ENCODE measurements at regions not wholly inside any gene's neighbourhood (a gene's known extent, or its start where the extent isn't known, plus 50 kb on each side); places are given as distances from the start of the nearest gene placed in this dataset.

DNA sequence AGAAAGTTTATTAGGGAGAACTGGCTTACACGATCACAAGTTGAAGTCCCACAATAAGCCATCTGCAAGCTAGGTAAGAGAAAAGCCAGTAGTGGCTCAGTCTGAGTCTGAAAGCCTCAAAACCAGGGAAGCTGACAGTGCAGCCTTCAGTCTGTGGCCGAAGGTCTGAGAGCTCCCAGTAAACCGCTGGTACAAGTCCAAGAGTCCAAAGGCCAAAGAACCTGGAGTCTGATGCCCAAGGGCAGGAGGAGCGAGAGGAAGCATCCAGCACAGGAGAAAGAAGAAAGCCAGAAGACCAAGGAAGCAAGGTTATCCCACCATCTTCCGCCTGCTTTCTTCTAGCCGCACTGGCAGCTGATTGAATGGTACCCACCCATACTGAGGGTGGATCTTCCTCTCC lies 97.3 kb upstream of the FBN2 start:
- no peak overlapping the region for H3K27ac ChIP-seq
- CTCF ChIA-PET, result no interaction called here
- POLR2A ChIA-PET (ENCODE audit: low non-redundant PET), result no interaction called here
- DNase-seq (ENCODE audit: low spot score), result no peak
- TF ChIP-seq, protein P1, sequence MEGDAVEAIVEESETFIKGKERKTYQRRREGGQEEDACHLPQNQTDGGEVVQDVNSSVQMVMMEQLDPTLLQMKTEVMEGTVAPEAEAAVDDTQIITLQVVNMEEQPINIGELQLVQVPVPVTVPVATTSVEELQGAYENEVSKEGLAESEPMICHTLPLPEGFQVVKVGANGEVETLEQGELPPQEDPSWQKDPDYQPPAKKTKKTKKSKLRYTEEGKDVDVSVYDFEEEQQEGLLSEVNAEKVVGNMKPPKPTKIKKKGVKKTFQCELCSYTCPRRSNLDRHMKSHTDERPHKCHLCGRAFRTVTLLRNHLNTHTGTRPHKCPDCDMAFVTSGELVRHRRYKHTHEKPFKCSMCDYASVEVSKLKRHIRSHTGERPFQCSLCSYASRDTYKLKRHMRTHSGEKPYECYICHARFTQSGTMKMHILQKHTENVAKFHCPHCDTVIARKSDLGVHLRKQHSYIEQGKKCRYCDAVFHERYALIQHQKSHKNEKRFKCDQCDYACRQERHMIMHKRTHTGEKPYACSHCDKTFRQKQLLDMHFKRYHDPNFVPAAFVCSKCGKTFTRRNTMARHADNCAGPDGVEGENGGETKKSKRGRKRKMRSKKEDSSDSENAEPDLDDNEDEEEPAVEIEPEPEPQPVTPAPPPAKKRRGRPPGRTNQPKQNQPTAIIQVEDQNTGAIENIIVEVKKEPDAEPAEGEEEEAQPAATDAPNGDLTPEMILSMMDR (conservative IDR thresholded peaks at IDR 0.05; ENCODE audit: low read depth), result no peak

DNA sequence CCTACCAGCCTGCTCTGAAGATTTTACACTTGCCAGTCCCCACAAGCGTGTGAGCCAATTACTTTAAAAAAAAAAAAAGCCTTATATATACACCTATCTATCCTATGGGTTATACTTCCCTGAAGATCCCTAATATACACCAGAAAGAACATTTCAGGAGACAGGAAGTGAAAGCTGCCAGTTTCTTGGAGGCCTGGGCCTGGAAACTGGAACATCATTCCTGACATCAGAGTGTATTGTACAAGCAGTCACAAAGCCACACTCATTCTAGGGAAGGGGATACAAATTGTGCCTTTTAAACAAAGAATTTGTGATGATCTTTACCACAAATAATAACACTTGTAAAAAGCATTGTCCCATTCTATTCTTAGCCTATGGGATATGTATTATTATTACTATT lies 98.3 kb upstream of the FBN2 start:
- H3K27ac ChIP-seq, result no peak overlapping the region
- TF ChIP-seq, protein P1 (conservative IDR thresholded peaks at IDR 0.05; ENCODE audit: low read depth), result no peak
- ChIA-PET POLR2A (ENCODE audit: low non-redundant PET) (no interaction called here), CTCF (no interaction called here)
- DNase-seq (ENCODE audit: low spot score), result no peak

DNA sequence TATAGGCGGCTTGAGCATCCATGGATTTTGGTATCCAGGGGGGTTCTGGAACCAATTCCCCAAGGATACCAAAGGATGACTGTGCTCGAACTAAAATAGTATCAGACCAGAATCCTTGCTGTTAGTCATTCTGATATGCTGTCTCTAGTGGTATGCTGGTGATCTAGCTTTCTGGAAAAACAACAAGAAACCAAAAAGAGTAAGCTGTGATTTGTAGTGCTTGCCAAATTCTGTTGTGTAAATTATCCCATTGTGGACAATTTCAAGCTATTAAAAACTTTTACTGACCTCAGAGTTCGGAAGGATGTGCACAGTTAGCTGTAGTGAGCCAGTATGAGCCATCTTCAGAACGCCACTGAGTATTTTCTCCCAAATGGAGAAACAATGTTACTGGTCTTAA lies 99.0 kb upstream of the FBN2 start:
- no peak overlapping the region for H3K27ac ChIP-seq
- ChIA-PET CTCF (no interaction called here), POLR2A (ENCODE audit: low non-redundant PET) (no interaction called here)
- DNase-seq (ENCODE audit: low spot score), result no peak
- TF ChIP-seq, protein P1 (conservative IDR thresholded peaks at IDR 0.05; ENCODE audit: low read depth), result no peak

DNA sequence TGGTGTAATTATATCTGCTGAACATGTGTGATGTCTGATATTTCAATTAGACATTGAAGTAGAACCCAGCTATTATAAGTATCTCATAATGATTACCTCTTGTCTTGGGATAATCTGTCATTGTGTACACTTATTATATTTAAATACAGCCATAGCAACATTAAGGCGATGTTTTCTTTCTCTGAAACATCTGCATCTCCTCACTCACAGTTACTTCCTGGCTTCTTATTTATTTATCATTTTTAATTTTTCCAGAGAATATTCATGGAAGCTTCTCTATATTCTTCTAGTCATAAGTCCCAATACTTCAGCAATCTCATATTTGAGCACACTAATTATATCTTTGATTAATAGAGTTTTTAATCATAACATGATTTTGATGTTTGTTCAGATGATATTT lies 103.8 kb upstream of the FBN2 start:
- CTCF ChIA-PET, result no interaction called here
- no peak overlapping the region for H3K27ac ChIP-seq
- DNase-seq (ENCODE audit: low spot score), result no peak
- POLR2A ChIA-PET (ENCODE audit: low non-redundant PET), result no interaction called here
- TF ChIP-seq, protein P1 (conservative IDR thresholded peaks at IDR 0.05; ENCODE audit: low read depth), result no peak

DNA sequence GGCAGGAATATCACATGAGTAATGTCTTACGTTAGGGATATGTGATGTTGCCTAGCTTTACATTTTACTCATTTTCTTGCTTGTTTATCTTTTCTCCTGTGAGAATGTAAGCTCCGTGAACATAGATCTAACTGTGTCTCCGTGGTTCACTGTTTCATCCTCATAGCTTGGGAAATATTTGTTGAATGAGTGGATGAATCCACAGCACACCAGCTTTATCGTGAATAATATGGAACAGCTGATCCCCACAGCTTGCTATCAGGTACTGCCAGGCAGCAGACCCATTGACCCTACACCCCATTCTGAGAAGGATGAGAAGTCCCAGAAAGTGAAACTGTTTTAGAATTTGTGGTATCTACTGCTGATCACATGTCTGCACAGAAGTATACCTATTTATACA lies 106.8 kb upstream of the FBN2 start:
- CTCF ChIA-PET, result interaction anchor here (0.5 kb wide), 1 partner anchor 717 kb away, joined by 3 read pairs; no protein-coding TSS in a partner anchor
- TF ChIP-seq, protein P1 (conservative IDR thresholded peaks at IDR 0.05; ENCODE audit: low read depth), result no peak
- POLR2A ChIA-PET (ENCODE audit: low non-redundant PET), result no interaction called here
- DNase-seq (ENCODE audit: low spot score), result no peak
- no peak overlapping the region for H3K27ac ChIP-seq

DNA sequence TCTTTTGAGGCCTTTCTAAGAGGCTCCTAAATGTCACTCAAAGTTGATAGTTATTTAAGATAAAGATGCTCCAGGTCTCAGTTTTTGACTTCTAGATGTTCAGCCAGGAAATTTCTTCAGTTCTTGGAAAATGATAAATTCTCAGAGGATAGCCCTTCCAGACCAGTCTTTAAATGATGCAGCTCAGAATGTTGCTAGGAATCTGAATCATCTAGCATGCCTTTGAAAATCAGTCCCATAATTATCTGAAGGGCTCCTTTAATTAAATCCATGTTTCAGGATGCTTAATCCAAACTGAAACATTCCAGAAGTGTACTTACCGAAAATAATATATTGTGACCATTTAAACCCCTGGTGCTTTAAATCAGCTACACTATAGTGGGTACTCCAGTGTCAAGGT lies 107.5 kb upstream of the FBN2 start:
- no peak for DNase-seq (ENCODE audit: low spot score)
- H3K27ac ChIP-seq, result no peak overlapping the region
- ChIA-PET CTCF (no interaction called here), POLR2A (ENCODE audit: low non-redundant PET) (no interaction called here)
- TF ChIP-seq, protein P1 (conservative IDR thresholded peaks at IDR 0.05; ENCODE audit: low read depth), result no peak

DNA sequence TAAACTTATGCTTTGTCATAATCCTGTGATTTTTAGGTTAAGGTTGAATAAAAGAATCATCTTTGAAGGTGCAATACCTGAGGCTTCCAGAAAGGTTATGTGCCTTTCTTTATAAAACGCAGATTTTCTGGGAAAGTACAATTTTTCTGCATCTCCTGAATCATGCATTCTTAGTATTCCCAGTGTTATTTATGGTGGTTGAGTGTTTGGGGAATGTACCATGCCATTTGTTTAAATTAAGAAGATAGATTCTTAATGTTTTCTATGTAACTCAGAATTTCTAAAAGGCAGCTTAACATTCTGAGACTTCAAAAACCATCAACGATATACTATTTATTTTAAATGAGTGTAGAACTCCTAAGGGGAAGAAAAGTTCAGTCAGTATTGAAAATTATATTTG lies 108.1 kb upstream of the FBN2 start:
- POLR2A ChIA-PET (ENCODE audit: low non-redundant PET), result no interaction called here
- TF ChIP-seq, protein P1 (conservative IDR thresholded peaks at IDR 0.05; ENCODE audit: low read depth), result no peak
- H3K27ac ChIP-seq, result no peak overlapping the region

More for the DNA sequence above, 108.1 kb upstream of the FBN2 start:
- CTCF ChIA-PET, result no interaction called here
- DNase-seq (ENCODE audit: low spot score), result no peak
